ENCODE measurements at regions not wholly inside any gene's neighbourhood (a gene's known extent, or its start where the extent isn't known, plus 50 kb on each side); places are given as distances from the start of the nearest gene placed in this dataset.
A peak's percentile ranks its signal among the peaks of the same experiment; 100 is the strongest.

DNA sequence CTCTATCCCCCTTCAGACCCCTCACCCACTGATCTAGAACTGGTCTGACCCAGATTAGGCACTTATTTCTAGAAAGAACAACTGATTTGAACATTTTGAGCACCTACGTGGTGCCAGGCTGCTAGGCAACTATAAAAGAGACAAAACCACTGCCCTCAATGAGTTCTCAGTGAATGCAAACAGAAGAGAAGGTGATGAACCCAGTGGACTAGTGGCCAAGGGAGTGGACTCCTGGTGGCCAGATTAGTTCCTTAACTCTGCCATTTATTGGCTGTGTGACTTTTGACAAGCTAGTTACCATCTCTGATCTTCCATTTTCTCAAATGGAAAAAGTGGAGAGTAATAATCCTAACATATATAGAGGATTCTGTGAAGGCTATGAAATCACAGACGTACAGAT is 259.1 kb upstream of the SALL1 start:
- peaks cover 7% of the 10 kb centered on the region; the same call in 1 of the 2 replicates for H3K4me1 ChIP-seq (ENCODE audit: insufficient read depth, low read length)
- H3K36me3 ChIP-seq (ENCODE audit: insufficient read depth, low read length), result no peaks in the 10 kb centered on the region

DNA sequence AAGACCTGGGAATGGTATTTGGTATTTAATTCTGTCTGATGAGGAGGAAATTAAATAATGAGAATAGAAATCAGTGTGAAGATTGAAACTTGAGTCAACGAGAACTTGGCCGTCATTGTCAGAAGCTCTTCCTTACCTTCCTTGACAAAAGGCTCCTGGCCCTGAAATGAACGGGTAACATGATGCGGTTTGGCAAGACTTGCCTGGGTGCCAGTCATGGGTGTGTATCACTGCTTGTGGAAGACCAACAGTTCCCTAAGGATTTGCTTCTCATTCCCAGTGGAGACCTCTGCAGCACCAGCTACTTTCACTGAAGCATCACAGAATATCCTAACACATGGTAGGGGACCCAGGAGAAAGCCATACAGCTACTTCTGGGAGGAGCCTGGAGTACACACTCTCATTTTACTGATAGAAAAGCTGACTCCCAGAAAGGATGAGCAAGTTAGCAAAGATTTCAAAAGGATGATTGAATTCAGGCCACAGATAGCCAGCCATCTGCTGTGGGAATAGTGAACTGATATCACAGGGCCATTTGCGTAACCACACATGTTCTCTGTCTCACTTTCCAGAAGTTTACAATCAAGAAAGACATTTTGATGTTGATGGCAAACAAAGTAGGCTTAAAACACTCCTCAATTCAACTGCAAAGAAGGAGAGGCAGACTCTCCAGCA is 258.1 kb upstream of the SALL1 start:
- H3K4me1 ChIP-seq (ENCODE audit: insufficient read depth, low read length), result peaks cover 7% of the 10 kb centered on the region; the same call in 1 of the 2 replicates
- H3K9me3 ChIP-seq (ENCODE audit: control insufficient read depth, insufficient read depth, low read length), result no peaks in the 10 kb centered on the region
- H3K36me3 ChIP-seq (ENCODE audit: insufficient read depth, low read length), result no peaks in the 10 kb centered on the region

More for the DNA sequence above, 259.1 kb upstream of the SALL1 start:
- Histone ChIP-seq H3K9ac (ENCODE audit: low read depth, low read length) (no peak overlapping the region), H3K9me3 (ENCODE audit: control insufficient read depth, insufficient read depth, low read length) (no peaks in the 10 kb centered on the region)

DNA sequence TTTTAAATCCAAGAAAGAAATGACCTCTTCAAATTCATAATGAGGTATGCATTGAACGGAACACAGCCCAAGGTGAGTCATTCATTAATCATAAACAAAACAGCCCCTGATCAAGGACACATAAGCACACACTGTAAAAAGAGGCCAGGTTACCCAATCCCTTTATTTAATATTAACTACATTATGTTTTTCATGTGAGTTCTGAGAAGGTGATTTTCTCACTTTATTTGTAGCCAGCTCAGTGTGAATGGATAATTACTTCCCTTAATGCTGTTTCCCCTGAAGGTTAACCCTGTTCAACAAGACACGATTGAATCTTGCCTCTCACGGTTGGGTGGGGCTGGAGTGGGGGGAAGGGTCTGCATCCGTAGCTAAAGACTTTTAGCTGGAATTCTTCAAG is 257.3 kb upstream of the SALL1 start:
- H3K9ac ChIP-seq (ENCODE audit: low read depth, low read length), result no peak overlapping the region
- H3K4me1 ChIP-seq (ENCODE audit: insufficient read depth, low read length), result peaks cover 7% of the 10 kb centered on the region; the same call in 1 of the 2 replicates
- no peaks in the 10 kb centered on the region for H3K36me3 ChIP-seq (ENCODE audit: insufficient read depth, low read length)
- H3K9me3 ChIP-seq (ENCODE audit: control insufficient read depth, insufficient read depth, low read length), result no peaks in the 10 kb centered on the region

More for the DNA sequence above, 258.1 kb upstream of the SALL1 start:
- no peak overlapping the region for H3K9ac ChIP-seq (ENCODE audit: low read depth, low read length)

DNA sequence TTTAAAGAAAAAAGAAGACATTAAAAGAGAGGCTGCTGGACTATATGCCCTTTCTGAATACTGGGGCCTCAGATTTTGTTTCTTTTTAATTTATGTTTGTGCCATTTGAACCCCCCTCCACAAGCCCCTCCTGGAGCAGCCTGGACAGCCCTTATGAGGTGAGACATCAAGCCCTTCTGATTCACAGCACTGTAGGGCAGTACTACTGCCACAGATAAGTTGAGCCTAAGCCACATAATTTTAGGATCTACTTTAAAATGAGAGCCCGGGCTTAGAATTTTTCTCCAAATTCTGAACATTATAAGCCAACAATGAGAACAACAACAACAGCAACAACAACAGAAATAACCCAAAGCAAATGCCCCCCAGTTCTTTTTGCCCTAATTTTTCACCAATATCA is 256.9 kb upstream of the SALL1 start:
- no peaks in the 10 kb centered on the region for H3K9me3 ChIP-seq (ENCODE audit: control insufficient read depth, insufficient read depth, low read length)
- H3K36me3 ChIP-seq (ENCODE audit: insufficient read depth, low read length), result no peaks in the 10 kb centered on the region
- H3K9ac ChIP-seq (ENCODE audit: low read depth, low read length), result no peak overlapping the region
- H3K4me1 ChIP-seq (ENCODE audit: insufficient read depth, low read length), result peaks cover 7% of the 10 kb centered on the region; the same call in 1 of the 2 replicates

DNA sequence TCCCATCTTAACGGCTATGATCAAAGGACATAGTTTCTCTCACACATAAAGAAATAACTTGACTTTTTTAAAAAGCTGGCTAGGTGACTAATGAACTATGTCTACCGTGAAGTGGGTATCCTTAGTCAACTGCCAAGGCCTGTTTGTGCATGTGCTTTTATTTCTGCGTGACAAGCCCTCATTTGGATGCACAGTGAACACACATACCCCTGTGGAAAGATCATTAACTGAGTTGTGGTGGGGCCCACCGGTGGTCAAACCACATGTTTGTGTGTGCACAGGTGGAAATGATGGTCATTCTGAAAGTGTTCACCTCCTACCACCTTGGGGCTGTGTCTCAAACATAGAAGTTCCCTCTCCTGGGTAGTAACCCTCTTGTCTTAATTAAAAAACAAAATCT is 256.1 kb upstream of the SALL1 start:
- Histone ChIP-seq H3K36me3 (ENCODE audit: insufficient read depth, low read length) (no peaks in the 10 kb centered on the region), H3K4me1 (ENCODE audit: insufficient read depth, low read length) (peaks cover 7% of the 10 kb centered on the region; the same call in 1 of the 2 replicates), H3K9me3 (ENCODE audit: control insufficient read depth, insufficient read depth, low read length) (no peaks in the 10 kb centered on the region), H3K9ac (ENCODE audit: low read depth, low read length) (no peak overlapping the region)

DNA sequence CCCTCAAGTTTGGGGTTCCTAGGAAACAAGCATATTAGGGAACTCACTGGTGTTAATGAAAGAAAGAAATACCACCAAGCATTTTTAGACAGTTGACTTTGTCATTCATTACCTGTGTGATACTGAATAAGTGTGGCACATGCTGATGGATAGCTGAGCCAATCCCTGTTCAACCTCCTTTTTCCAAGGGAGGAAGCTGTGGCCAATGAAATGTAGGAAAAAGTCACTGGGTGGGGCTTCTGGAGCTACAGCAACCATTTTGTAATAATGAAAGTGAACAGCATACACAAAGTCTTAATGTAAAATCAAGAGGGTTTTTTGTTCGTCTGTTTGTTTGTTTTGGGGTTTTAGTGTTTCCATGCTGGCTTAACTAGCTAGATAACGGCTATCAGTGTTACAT is 254.3 kb upstream of the SALL1 start:
- peaks cover 9% of the 10 kb centered on the region for H3K9me3 ChIP-seq (ENCODE audit: control insufficient read depth, insufficient read depth, low read length)
- no peak overlapping the region for H3K9ac ChIP-seq (ENCODE audit: low read depth, low read length)
- peaks cover 7% of the 10 kb centered on the region; the same call in 1 of the 2 replicates for H3K4me1 ChIP-seq (ENCODE audit: insufficient read depth, low read length)
- no peaks in the 10 kb centered on the region for H3K36me3 ChIP-seq (ENCODE audit: insufficient read depth, low read length)

DNA sequence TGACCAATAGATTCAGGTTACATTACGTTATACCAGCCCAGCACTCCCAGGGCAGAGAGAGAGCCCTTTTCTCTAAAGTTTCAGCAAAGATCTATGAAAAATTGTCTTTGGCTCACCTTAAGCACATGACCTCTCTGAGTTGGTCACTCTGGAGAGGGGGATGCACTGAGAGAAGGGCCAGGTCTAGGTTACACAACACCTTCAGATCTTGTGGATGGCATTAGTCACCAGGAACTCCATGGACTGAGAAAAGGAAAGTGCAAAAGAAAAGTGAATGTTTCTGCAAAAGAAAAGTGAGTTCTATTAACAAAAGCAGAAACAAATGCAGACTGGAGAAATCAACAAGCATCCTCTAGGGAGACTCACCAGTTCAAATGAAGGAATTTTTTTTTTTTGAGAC is 253.3 kb upstream of the SALL1 start:
- H3K36me3 ChIP-seq (ENCODE audit: insufficient read depth, low read length), result no peaks in the 10 kb centered on the region
- H3K4me1 ChIP-seq (ENCODE audit: insufficient read depth, low read length), result peaks cover 7% of the 10 kb centered on the region; the same call in 1 of the 2 replicates
- H3K9ac ChIP-seq (ENCODE audit: low read depth, low read length), result no peak overlapping the region
- H3K9me3 ChIP-seq (ENCODE audit: control insufficient read depth, insufficient read depth, low read length), result peaks cover 10% of the 10 kb centered on the region

DNA sequence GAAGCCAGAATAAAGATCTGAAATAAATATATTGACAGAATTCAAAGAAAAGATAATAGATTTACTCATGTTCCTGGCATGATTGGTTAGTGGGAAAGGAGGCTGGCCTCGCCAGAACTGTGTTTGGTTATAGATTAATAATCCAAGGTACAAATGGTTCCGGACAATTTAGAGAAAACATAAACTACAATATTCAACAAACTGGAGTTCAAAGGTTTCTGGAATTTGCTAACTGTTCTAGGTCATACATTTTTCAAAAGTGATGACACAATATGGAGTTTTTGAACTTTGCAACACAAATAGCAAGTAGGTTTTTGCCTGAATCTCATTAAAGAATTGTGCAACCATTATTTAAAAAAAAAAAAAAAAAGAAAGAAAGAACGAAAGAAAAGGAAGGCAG is 251.7 kb upstream of the SALL1 start:
- H3K36me3 ChIP-seq (ENCODE audit: insufficient read depth, low read length), result no peaks in the 10 kb centered on the region
- H3K4me1 ChIP-seq (ENCODE audit: insufficient read depth, low read length), result no peaks in the 10 kb centered on the region
- peaks cover 10% of the 10 kb centered on the region for H3K9me3 ChIP-seq (ENCODE audit: control insufficient read depth, insufficient read depth, low read length)
- no peak overlapping the region for H3K9ac ChIP-seq (ENCODE audit: low read depth, low read length)

DNA sequence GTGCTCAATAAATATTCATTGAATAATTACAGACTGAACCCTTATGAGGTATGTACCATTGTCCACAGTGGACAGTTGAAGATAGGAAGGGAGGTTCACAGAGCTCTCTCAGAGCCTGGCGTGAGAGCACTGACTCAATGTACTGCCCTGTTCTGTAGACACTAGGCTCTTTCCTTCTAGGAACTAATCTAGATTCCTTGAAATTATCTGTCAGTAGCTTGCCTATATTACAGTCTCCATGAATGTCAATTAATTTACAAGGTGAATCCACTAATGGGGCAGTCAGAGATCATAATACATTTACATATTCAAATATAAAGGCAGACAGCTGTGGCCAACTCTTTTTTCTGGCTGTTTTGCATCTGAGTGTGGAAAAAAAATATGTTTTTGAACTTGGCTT is 251.2 kb upstream of the SALL1 start:
- Histone ChIP-seq H3K9me3 (ENCODE audit: control insufficient read depth, insufficient read depth, low read length) (peaks cover 10% of the 10 kb centered on the region), H3K36me3 (ENCODE audit: insufficient read depth, low read length) (no peaks in the 10 kb centered on the region), H3K9ac (ENCODE audit: low read depth, low read length) (no peak overlapping the region), H3K4me1 (ENCODE audit: insufficient read depth, low read length) (no peaks in the 10 kb centered on the region)

DNA sequence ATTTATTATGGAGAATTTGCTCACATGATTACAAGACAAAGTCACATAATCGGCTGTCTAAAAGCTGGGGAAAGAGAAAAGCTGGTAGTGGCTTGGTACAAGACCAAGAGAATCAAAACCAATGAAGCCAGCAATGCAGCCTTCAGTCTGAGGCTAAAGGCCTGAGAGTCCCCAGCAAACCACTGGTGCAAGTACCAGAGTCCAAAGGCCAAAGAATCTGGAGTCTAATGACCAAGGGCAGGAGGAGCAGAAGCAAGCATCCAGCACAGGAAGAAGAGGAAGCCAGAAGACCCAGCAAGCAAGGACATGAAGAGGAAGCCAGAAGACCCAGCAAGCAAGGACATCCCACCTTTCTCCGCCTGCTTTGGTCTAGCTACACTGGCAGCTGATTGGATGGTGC is 250.6 kb upstream of the SALL1 start:
- no peaks in the 10 kb centered on the region for H3K36me3 ChIP-seq (ENCODE audit: insufficient read depth, low read length)
- peaks cover 14% of the 10 kb centered on the region for H3K9me3 ChIP-seq (ENCODE audit: control insufficient read depth, insufficient read depth, low read length)
- no peak overlapping the region for H3K9ac ChIP-seq (ENCODE audit: low read depth, low read length)
- no peaks in the 10 kb centered on the region for H3K4me1 ChIP-seq (ENCODE audit: insufficient read depth, low read length)

DNA sequence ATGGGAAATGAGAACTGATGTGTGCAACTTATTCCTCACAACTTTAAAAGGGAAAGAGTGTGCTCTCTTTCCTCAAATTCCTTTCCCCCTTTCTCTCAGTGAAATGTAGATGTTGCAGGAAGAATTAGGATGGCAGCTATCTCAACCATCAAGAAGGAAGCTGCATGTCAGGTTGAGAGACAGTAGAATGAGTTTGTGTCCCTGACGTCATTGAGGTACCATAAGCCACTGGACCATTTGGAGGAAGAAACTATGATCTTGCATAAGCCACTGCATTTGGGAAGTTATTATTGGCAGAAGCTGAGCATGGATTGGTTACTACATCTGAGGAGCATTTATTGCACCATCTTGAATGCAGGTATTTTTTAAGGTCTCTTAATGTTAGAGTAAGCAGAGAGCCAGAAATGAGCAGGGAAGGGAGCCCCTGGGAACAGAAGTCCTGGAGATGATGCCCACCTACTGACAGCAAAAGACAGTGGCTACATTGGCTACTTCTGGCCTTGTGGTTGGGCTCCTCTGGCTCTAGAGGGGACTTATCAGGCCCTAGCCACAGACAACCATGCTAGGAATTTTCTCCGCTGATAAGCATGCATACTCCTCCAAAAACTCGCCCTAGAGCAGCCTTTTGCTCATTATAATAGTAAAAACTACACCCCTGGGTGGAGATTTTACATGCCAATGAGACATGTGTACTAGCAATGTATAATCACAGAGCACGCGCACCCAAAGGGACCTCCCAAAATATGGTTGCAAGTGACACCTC is 249.0 kb upstream of the SALL1 start:
- Histone ChIP-seq H3K9ac (ENCODE audit: low read depth, low read length) (no peak overlapping the region), H3K36me3 (ENCODE audit: insufficient read depth, low read length) (no peaks in the 10 kb centered on the region), H3K9me3 (ENCODE audit: control insufficient read depth, insufficient read depth, low read length) (peaks cover 14% of the 10 kb centered on the region), H3K4me1 (ENCODE audit: insufficient read depth, low read length) (no peaks in the 10 kb centered on the region)

DNA sequence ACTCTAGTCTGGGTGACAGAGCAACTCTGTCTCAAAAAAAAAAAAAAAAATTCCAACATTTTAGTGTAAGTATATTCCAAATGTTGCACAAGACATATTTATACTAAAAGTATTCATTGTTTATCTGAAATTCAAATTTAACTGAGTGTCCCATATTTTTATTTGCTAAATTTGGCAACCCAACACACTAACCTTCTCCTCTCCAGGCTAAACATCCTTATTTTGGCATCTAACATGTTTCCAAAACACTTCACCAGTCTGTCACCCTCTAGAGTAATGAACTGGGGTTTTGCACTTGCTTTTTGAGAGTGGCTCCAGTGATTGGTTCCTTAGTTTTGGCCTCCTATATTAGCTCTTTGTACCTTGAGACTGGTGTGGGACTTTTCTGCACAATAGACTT is 243.4 kb upstream of the SALL1 start:
- H3K9me3 ChIP-seq (ENCODE audit: control insufficient read depth, insufficient read depth, low read length), result peaks cover 4% of the 10 kb centered on the region; the same call in 1 of the 2 replicates
- H3K36me3 ChIP-seq (ENCODE audit: insufficient read depth, low read length), result no peaks in the 10 kb centered on the region
- no peak overlapping the region for H3K9ac ChIP-seq (ENCODE audit: low read depth, low read length)
- H3K4me1 ChIP-seq (ENCODE audit: insufficient read depth, low read length), result peaks cover 20% of the 10 kb centered on the region

DNA sequence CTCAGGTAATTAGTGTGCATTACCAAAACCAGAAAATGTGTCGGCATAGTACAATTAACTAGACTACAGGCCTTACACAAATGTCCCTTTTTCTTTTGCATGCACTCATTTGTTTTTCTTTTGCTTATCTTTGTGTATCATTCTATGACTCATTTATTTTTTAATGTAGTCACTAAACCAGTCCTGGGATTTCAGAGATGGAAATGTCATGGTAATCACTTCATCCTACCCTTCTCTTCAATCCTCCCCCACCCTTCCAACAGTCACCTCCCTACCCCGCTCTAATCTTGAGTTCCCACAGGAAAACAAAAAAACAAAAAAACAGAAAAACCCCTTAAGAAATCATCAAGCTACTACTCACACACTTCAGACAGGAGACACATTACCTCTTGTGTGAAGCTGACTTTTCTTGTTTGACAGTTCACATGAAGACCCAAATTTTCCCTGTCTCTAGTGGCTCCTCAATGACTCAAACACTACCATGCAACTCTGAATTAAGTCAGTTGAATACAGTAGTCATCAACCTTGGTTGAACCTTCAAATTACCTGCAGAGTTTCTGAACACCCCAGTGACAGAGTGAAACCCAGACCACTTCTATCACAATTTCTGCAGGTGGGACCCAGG is 242.4 kb upstream of the SALL1 start:
- Histone ChIP-seq H3K9me3 (ENCODE audit: control insufficient read depth, insufficient read depth, low read length) (0 out of 2 replicates have a peak, but pooled peaks cover 4% of the 10 kb centered on the region), H3K9ac (ENCODE audit: low read depth, low read length) (no peak overlapping the region), H3K4me1 (ENCODE audit: insufficient read depth, low read length) (peaks cover 20% of the 10 kb centered on the region), H3K36me3 (ENCODE audit: insufficient read depth, low read length) (no peaks in the 10 kb centered on the region)

DNA sequence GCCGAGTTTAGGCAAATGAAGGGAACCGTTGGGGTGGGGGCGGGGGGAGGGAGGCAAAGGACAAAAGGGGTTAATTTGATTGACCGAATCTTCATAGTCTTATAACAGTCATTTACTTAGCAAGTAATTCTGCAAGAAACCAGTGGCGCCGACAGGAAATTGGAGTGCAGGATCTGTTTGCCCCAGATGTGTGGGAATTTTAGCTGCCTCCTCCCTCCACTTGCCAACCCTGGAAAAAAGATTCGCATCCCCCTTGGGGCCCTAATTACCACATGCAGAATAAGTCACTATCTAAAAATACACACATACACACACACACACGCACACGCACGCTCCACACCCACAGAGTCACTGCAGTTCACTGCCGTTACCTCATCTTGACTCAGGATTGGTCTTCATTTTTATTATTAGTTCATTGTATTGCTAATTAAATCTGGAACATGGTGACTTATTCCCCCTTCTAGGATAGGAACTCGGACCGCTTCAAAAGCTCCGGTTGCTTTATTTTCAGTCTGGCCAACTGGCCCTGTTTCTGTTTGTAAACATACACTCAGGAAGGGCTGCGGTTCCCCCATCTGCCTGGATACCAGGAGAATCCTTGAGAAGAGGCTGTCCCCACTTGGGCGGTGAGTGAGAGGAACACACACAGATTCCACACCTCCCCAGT is 241.6 kb upstream of the SALL1 start:
- H3K9me3 ChIP-seq (ENCODE audit: control insufficient read depth, insufficient read depth, low read length), result 0 out of 2 replicates have a peak, but pooled peaks cover 4% of the 10 kb centered on the region
- H3K4me1 ChIP-seq (ENCODE audit: insufficient read depth, low read length), result peaks cover 20% of the 10 kb centered on the region
- peak overlapping the region; percentile 39; the same call in 1 of the 2 replicates for H3K9ac ChIP-seq (ENCODE audit: low read depth, low read length)

More for the DNA sequence above, 241.6 kb upstream of the SALL1 start:
- H3K36me3 ChIP-seq (ENCODE audit: insufficient read depth, low read length), result no peaks in the 10 kb centered on the region
